ENCODE measurements at regions not wholly inside any gene's neighbourhood (a gene's known extent, or its start where the extent isn't known, plus 50 kb on each side); places are given as distances from the start of the nearest gene placed in this dataset.

GRCh38 chr17:65407017-65407416 lies 154.4 kb downstream of the AXIN2 start:
- H4K91ac ChIP-seq (ENCODE audit: insufficient read depth, low read depth, low read length): no peak overlapping the region
- H4K20me1 ChIP-seq (ENCODE audit: insufficient read depth, low read length): no peaks in the 10 kb centered on the region
- no peak overlapping the region for H3K18ac ChIP-seq (ENCODE audit: low read depth, low read length)
- DNase-seq (no peak), ATAC-seq (ENCODE audit: low read depth) (no peak)
- TF ChIP-seq MAZ (IDR thresholded peaks at IDR 0.05; ENCODE audit: borderline replicate concordance, low read depth, low read length) (no peak), CEBPB (IDR thresholded peaks at IDR 0.05; ENCODE audit: low read depth, low read length) (peak; percentile 44)
- H3K4me2 ChIP-seq (ENCODE audit: low read depth, low read length): no peak overlapping the region
- dilution Hi-C loops (cut with HindIII; ENCODE audit: low sequenced_read_pairs, unreplicated experiment) (no loop called here), intact Hi-C loops (cut with micrococcal nuclease) (no loop called here), in situ Hi-C loops (cut with MboI; ENCODE audit: low sequenced_read_pairs) (no loop called here)
- H3K27me3 ChIP-seq (ENCODE audit: control insufficient read depth, insufficient read depth, low read length): no peaks in the 10 kb centered on the region; the same call in none of the 2 replicates
- H3K23ac ChIP-seq (ENCODE audit: low read depth, low read length): no peak overlapping the region
- H3K27ac ChIP-seq (ENCODE audit: insufficient read depth, low read length): no peak overlapping the region
- no peak overlapping the region for H2AK5ac ChIP-seq (ENCODE audit: low read depth, low read length)
- no peak overlapping the region for H3K56ac ChIP-seq (ENCODE audit: extremely low read depth, insufficient read depth, low read length)
- H3K9me1 ChIP-seq (ENCODE audit: insufficient read depth, low read length): no peaks in the 10 kb centered on the region
- H3K4ac ChIP-seq (ENCODE audit: low read depth, low read length): no peak overlapping the region
- H3K79me1 ChIP-seq (ENCODE audit: low read depth in 1 of 2, low read length in 2 of 2): no peaks in the 10 kb centered on the region
- H3K9ac ChIP-seq (ENCODE audit: low read depth, low read length): no peak overlapping the region
- H3K14ac ChIP-seq (replicated peaks; ENCODE audit: low read depth, low read length): no peak overlapping the region
- H2BK5ac ChIP-seq (ENCODE audit: low read depth, low read length, poor library complexity, severe bottlenecking): no peak overlapping the region
- CTCF ChIA-PET: no interaction called here
- H2AK9ac ChIP-seq (replicated peaks; ENCODE audit: low read depth, low read length, poor library complexity): no peak overlapping the region
- H2BK20ac ChIP-seq (ENCODE audit: low read depth, low read length): no peak overlapping the region
- no peaks in the 10 kb centered on the region; the same call in 1 of the 2 replicates for H3K9me3 ChIP-seq (ENCODE audit: control insufficient read depth, insufficient read depth, low read length)
- H3K4me1 ChIP-seq (ENCODE audit: control insufficient read depth, insufficient read depth, low read length): no peaks in the 10 kb centered on the region
- H2BK15ac ChIP-seq (ENCODE audit: low read depth, low read length): no peak overlapping the region
- no CpG with 5 or more reads among the region's 4 CpGs for WGBS, 2 experiments (ENCODE audit: extremely low coverage in 2 of 2, insufficient read length in 1 of 2)
- H2AFZ ChIP-seq (replicated peaks; ENCODE audit: low read length, poor library complexity): no peak overlapping the region
- no peaks in the 10 kb centered on the region for H3K36me3 ChIP-seq (ENCODE audit: control insufficient read depth, insufficient read depth, low read length)
- no TSS peak for BruUV-seq (replicated peaks)
- H2BK120ac ChIP-seq (ENCODE audit: low read depth, low read length): no peak overlapping the region
- no peak overlapping the region for H4K5ac ChIP-seq (ENCODE audit: low read depth, low read length)
- no peak overlapping the region for H3K4me3 ChIP-seq (ENCODE audit: insufficient read depth, low read depth, low read length)
- H4K8ac ChIP-seq (ENCODE audit: low read depth in 2 of 2, low read length in 2 of 2): no peak overlapping the region
- POLR2A ChIA-PET (ENCODE audit: unreplicated experiment): no interaction called here

Data from IMR-90 (cell line).